PFSK-1 (cell line): ENCODE measurements at regions not wholly inside any gene's neighbourhood (a gene's known extent, or its start where the extent isn't known, plus 50 kb on each side); places are given as distances from the start of the nearest gene placed in this dataset.

ENCODE experiments used
- FOXP2 ChIP-seq: optimal IDR thresholded peaks from 2 replicates; pipeline ENCODE3; 2011; ENCODE audit warnings: borderline replicate concordance, control low read depth, inconsistent platforms; ENCODE audit not compliant: insufficient read depth; ENCODE audit errors: extremely low read length, extremely low read depth
- POLR2AphosphoS5 ChIP-seq: IDR thresholded peaks from 2 replicates; pipeline ENCODE4 v1.6.1; 2012; ENCODE audit warnings: low read depth, mild to moderate bottlenecking, control low read depth, low read length, moderate library complexity
- REST ChIP-seq, 2 experiments: IDR thresholded peaks; 2 replicates each; pipeline versions ENCODE4 v1.6.1 to v1.8.0; 2011 to 2012; ENCODE audit warnings: low read depth in 2 of 2, low read length in 2 of 2, control low read depth in 1 of 2, inconsistent platforms in 1 of 2, mild to moderate bottlenecking in 1 of 2, moderate library complexity in 1 of 2; ENCODE audit not compliant: insufficient read depth in 1 of 2
- SIN3A ChIP-seq: IDR thresholded peaks from 2 replicates; pipeline ENCODE4 v1.6.1; 2012; ENCODE audit warnings: mild to moderate bottlenecking, low read length, moderate library complexity, borderline replicate concordance; ENCODE audit not compliant: insufficient read depth
- TAF1 ChIP-seq: IDR thresholded peaks from 2 replicates; pipeline ENCODE4 v1.6.1; 2012; ENCODE audit warnings: low read length, control low read depth, borderline replicate concordance; ENCODE audit not compliant: insufficient read depth

GRCh38 chr3:104564045-104564643 is 802.6 kb upstream of the ALCAM start:
- no peak for TF ChIP-seq FOXP2
- no peak for TF ChIP-seq POLR2AphosphoS5
- TF ChIP-seq REST (IDR thresholded peaks at IDR 0.05; ENCODE audit: insufficient read depth in 1 of 2, low read depth in 2 of 2, low read length in 2 of 2), result no peak
- no peak for TF ChIP-seq SIN3A
- TF ChIP-seq TAF1, result no peak
